HG02970 (cell line): ENCODE measurements at regions not wholly inside any gene's neighbourhood (a gene's known extent, or its start where the extent isn't known, plus 50 kb on each side); places are given as distances from the start of the nearest gene placed in this dataset.

Source experiments
- ATAC-seq: cut with Tn5 transposase; IDR thresholded peaks from one replicate; pipeline ENCODE4 v1.9.1; 2021; ENCODE audit warnings: mild to moderate bottlenecking, moderate library complexity, moderate number of reproducible peaks; ENCODE audit not compliant: unreplicated experiment, low FRiP score

DNA sequence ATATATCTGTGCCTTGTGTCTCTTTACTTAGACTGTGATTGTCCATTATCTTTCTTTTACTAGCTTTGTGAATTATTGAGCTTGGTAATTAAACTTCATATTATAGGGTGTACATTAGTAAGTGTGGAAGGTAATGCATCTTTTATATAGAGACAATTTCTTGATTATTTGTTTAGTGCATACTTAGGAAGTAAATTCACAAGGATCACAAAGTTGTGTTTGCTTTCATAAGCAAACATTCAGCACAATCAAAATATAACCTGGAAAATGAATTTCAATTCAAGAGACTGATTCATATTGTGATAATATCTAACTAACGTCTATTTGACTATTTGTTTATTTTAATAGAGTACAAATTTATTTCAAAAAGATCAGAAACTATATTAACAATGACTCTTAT lies 749.9 kb upstream of the NUDT12 start:
- ATAC-seq, result no peak

DNA sequence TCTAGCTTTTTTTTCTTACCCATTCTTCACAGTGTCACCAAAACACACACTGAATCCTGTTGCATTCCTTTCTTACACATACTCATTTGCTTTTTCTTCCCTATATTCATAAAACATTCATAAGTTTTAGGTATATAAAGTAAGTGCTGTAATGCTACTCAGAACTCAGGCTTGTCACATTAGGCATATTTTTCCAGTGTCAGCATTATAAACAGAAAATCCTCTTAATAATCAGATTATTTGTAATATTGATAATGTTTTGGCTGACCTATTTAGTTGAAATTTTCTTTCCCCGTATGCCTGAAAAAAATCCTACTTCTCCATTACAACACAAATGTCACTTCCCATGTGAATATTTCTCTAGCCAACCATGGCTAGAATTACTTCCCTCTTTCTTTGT lies 743.0 kb upstream of the NUDT12 start:
- ATAC-seq, result no peak

GRCh38 chr5:104299998-104300706 lies 737.6 kb upstream of the NUDT12 start:
- no peak for ATAC-seq

GRCh38 chr5:104298518-104298917 lies 735.9 kb upstream of the NUDT12 start:
- no peak for ATAC-seq

DNA sequence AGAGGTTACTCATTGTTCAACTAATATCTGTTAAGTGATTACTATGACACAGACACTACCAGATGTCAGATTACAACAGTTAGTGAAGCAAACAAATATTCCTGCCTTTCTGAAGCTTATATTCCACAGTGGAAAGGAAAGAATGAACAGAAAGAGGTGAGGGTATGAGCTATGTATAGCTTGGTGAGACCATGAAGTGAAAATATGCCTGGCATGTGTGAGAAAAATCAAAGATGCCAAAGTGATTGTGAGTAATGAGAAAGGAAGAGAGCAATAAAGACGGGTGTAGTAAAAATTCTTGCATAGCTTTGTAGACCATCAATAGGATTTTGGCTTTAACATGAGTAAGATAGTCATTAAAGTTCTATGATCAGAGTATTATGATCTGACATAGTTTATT lies 734.5 kb upstream of the NUDT12 start:
- ATAC-seq, result no peak

GRCh38 chr5:104295991-104296390 lies 733.4 kb upstream of the NUDT12 start:
- ATAC-seq, result no peak

GRCh38 chr5:104283136-104283535 lies 720.5 kb upstream of the NUDT12 start:
- ATAC-seq, result no peak

DNA sequence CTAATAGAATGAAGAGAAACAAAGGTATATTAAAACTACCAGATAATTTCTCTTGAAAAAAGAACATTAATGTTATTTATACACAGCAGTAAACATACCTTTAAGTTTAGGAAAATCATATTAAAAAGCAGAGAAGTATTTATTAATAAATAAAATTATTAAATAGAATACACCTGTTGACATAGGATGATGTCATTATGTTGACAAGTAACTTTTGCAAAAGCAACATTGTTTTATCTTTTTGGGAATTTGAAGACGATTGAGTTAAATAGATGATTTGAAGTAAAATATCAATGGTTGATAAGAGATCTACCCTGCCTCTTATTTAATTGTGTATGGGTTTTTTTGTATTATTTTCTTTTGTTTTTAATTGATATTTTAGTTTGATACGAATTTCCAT lies 711.1 kb upstream of the NUDT12 start:
- ATAC-seq, result no peak

- no peak for ATAC-seq
These were observed 704.9 kb upstream of the NUDT12 start for GRCh38 chr5:104267320-104268015.

DNA sequence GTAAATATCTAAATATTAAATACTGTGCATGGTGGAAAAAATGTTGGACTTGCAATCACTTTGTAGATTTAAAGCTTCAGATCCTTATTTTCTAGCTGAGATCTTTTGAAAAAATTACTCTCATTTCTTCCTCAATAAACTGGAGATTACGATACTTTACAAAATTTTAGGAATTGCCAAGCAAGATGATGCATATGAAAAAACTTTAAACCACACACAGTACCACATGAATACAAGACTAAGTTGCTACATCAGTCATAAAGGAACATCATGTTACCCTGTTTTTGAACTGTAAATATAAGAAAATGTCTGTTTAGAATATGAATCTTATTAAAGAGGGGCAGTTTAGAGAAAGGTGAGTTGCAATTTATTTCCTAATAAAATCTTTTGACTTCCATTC lies 703.6 kb upstream of the NUDT12 start:
- ATAC-seq, result no peak

GRCh38 chr5:104265531-104266140 lies 703.0 kb upstream of the NUDT12 start:
- ATAC-seq, result no peak

GRCh38 chr5:104247260-104247659 lies 684.7 kb upstream of the NUDT12 start:
- no peak for ATAC-seq

DNA sequence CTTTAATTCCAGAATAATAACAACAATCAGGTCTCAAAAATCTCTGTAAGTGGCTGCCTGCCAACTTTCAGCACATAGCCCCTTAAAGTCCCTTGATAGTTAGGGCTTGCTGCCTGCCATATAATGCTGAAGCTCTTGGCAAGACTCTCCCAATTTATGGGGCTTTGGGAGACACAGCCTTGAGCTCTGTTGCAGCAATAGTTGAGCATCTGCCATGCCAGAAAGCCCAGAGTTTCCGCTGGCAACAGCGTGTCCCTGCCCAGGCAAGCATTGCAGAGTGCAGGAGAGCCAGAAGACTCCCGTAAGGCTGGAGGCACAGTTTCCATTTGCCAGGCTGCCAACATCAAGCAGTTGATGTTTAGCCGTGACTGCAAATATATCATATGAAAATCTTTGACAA lies 678.5 kb upstream of the NUDT12 start:
- no peak for ATAC-seq

- no peak for ATAC-seq
These were observed 675.0 kb upstream of the NUDT12 start for GRCh38 chr5:104237586-104237985.

GRCh38 chr5:104223885-104224773 lies 661.5 kb upstream of the NUDT12 start:
- ATAC-seq, result no peak

DNA sequence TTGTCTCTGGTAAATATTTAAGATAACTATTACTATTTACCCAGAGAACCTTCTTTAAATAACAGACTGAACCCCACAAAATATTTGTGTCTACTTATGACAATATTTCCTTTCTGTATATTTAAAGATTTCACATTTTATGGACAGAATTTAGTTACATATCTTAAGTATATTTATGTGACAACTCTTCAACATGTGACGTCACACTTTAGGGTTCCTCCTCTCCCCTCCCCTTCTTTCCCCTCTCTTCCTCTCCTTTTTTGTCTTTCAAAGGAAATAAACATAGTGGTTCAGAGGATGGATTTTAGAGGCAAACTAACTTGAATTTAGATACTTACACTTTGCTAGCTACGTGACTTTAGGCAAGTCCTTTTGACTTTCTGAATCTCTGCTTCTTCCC lies 655.6 kb upstream of the NUDT12 start:
- ATAC-seq, result no peak

GRCh38 chr5:104213216-104213615 lies 650.6 kb upstream of the NUDT12 start:
- no peak for ATAC-seq

GRCh38 chr5:104199771-104200170 lies 637.2 kb upstream of the NUDT12 start:
- no peak for ATAC-seq

- no peak for ATAC-seq
These were observed 635.6 kb upstream of the NUDT12 start for GRCh38 chr5:104198156-104198555.

DNA sequence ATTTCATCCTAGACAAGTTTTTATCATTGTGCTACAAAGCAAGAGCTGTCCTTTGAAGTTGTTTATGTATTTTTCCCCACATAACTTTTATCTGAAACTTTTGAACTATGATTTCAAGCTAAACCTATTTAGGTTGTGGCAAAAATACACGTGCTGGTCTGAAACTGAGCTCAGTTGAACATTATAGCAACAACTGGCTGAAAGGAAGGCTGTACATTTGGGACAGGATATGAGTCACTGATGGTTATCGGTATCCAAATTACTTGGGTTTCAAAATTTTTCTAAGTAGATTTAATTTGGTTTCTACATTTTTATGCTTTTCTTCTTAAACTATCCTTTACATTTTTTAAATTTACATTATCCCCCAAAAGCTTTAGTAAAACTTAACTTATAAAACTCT lies 627.3 kb upstream of the NUDT12 start:
- no peak for ATAC-seq

DNA sequence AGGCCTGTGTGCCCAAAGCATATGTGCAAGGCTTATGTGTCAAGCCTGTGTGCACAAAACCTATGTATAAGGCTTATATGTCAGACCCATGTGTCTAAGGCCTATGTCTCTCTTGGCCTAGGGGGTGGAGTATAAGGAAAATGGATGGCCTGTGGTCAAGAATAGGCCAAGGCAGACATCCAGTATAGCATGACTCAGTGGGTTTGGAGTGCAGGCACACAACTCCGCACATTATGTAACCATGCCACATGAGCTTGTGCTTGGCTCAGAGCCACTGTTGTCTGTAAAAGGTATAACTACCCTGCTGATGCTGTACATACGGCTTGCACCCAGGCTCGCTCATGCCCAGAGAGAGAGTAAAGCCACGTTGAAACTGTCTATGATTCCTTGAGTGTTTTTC lies 626.4 kb upstream of the NUDT12 start:
- ATAC-seq, result no peak
